ENCODE measurements at regions not wholly inside any gene's neighbourhood (a gene's known extent, or its start where the extent isn't known, plus 50 kb on each side); places are given as distances from the start of the nearest gene placed in this dataset.
"Not testable (repeated sequence)": the region's sequence is repeated elsewhere in the genome, so short reads cannot be mapped to it uniquely, and the experiment has no call there.

GRCh38 chr20:26252311-26252975 is 555.8 kb upstream of the ZNF337 start:
- TF ChIP-seq EZH2 (IDR thresholded peaks at IDR 0.05); POLR2AphosphoS5 (IDR thresholded peaks at IDR 0.05; ENCODE audit: borderline replicate concordance, low read depth, low read length); FOXP2 (optimal IDR thresholded peaks at IDR 0.05; ENCODE audit: control extremely low read depth, extremely low read length, insufficient read depth): not testable (repeated sequence)
